ENCODE measurements at regions not wholly inside any gene's neighbourhood (a gene's known extent, or its start where the extent isn't known, plus 50 kb on each side); places are given as distances from the start of the nearest gene placed in this dataset.

GRCh38 chr2:4300616-4301015 lies 597.2 kb downstream of the DCDC2C start:
- Histone ChIP-seq H3K4me3 (no peak overlapping the region), H3K4me2 (no peak overlapping the region), H3K4me1 (no peaks in the 10 kb centered on the region), H3K9me3 (peaks cover 12% of the 10 kb centered on the region; the same call in 1 of the 3 replicates), H3K27ac (no peak overlapping the region)
- FAIRE-seq (no peak), DNase-seq (ENCODE audit: low read depth in 1 of 2, low spot score in 1 of 2) (no peak), ATAC-seq (no peak)
- TF ChIP-seq JUN (IDR thresholded peaks at IDR 0.05) (no peak), KDM1A (IDR thresholded peaks at IDR 0.05; ENCODE audit: low read depth) (no peak), E2F6 (IDR thresholded peaks at IDR 0.05; ENCODE audit: borderline replicate concordance, low read depth) (no peak)
- ChIA-PET POLR2A (no interaction called here), CTCF (no interaction called here)
- 16% methylated on average over 3 of the region's 3 CpGs for WGBS (ENCODE audit: missing lambda C conversion rate)

- CTCF ChIA-PET = no interaction called here
- H3K4me2 ChIP-seq = no peak overlapping the region
- no peak for DNase-seq (ENCODE audit: low read depth in 1 of 2, low spot score in 1 of 2)
- H3K27ac ChIP-seq = no peak overlapping the region
- WGBS (ENCODE audit: missing lambda C conversion rate) = 27% methylated on average over 3 of the region's 3 CpGs
- H3K4me3 ChIP-seq = no peak overlapping the region
- no peak for ATAC-seq
- peaks cover 15% of the 10 kb centered on the region for H3K9me3 ChIP-seq
- H3K4me1 ChIP-seq = no peaks in the 10 kb centered on the region
- POLR2A ChIA-PET = no interaction called here
- TF ChIP-seq HOXB13 (CRISPR knock-in tag; IDR thresholded peaks at IDR 0.05; ENCODE audit: low read depth) (no peak), REST (IDR thresholded peaks at IDR 0.05) (no peak), MAX (IDR thresholded peaks at IDR 0.05) (no peak), TP53 (CRISPR knock-in tag; IDR thresholded peaks at IDR 0.05) (no peak), CHD2 (IDR thresholded peaks at IDR 0.05; ENCODE audit: low read length, partially characterized antibody) (no peak), NPAS2 (CRISPR knock-in tag; IDR thresholded peaks at IDR 0.05; ENCODE audit: borderline replicate concordance) (no peak), ATOH8 (CRISPR knock-in tag; IDR thresholded peaks at IDR 0.05; ENCODE audit: low read depth) (no peak), CBX2 (IDR thresholded peaks at IDR 0.05; ENCODE audit: borderline replicate concordance, low read depth) (no peak), CHD4 (IDR thresholded peaks at IDR 0.05; ENCODE audit: borderline replicate concordance) (no peak), PHF8 (IDR thresholded peaks at IDR 0.05; ENCODE audit: borderline replicate concordance, low read depth) (no peak), RNF2 (IDR thresholded peaks at IDR 0.05; ENCODE audit: borderline replicate concordance, low read depth) (no peak), MAFK (IDR thresholded peaks at IDR 0.05; ENCODE audit: partially characterized antibody) (no peak), ESRRA (IDR thresholded peaks at IDR 0.05; ENCODE audit: borderline replicate concordance, low read length) (no peak), FOXS1 (CRISPR knock-in tag; IDR thresholded peaks at IDR 0.05) (no peak), BHLHE40 (IDR thresholded peaks at IDR 0.05; ENCODE audit: low read depth, low read length) (no peak), HEYL (CRISPR knock-in tag; IDR thresholded peaks at IDR 0.05) (no peak), CBX8 (IDR thresholded peaks at IDR 0.05) (no peak), POLR2A (IDR thresholded peaks at IDR 0.05; ENCODE audit: low read length) (no peak), ZC3H11A (IDR thresholded peaks at IDR 0.05) (no peak)
- no peak for FAIRE-seq
Observed at GRCh38 chr2:4324531-4324930, 621.2 kb downstream of the DCDC2C start.
